ENCODE measurements at regions not wholly inside any gene's neighbourhood (a gene's known extent, or its start where the extent isn't known, plus 50 kb on each side); places are given as distances from the start of the nearest gene placed in this dataset.

DNA sequence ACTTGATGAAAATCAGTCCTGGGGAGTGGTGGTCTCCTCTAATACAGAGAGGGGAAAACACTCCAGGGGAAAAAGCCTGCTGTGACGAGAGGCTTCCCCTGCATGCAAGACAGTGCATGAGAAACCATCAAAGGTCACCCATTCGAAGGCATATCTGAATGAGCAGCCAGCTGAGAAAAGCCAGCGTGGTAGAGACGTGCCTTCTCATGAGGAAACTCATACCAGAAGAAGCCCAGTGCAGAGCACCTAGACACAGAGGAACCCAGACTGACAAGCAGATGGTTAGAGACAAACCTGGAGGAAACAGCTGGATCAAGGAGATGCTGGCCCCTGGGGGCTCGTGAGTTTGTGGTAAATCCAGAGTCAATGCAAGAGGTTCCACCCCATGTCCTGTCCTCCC is 534.8 kb downstream of the BRD1 start:
- TF ChIP-seq POLR2AphosphoS5 (IDR thresholded peaks at IDR 0.05) (no peak), POLR2A (IDR thresholded peaks at IDR 0.05) (no peak)
- TF ChIP-seq, protein P1, sequence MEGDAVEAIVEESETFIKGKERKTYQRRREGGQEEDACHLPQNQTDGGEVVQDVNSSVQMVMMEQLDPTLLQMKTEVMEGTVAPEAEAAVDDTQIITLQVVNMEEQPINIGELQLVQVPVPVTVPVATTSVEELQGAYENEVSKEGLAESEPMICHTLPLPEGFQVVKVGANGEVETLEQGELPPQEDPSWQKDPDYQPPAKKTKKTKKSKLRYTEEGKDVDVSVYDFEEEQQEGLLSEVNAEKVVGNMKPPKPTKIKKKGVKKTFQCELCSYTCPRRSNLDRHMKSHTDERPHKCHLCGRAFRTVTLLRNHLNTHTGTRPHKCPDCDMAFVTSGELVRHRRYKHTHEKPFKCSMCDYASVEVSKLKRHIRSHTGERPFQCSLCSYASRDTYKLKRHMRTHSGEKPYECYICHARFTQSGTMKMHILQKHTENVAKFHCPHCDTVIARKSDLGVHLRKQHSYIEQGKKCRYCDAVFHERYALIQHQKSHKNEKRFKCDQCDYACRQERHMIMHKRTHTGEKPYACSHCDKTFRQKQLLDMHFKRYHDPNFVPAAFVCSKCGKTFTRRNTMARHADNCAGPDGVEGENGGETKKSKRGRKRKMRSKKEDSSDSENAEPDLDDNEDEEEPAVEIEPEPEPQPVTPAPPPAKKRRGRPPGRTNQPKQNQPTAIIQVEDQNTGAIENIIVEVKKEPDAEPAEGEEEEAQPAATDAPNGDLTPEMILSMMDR (IDR thresholded peaks at IDR 0.05 in 8 of 11, conservative IDR thresholded peaks at IDR 0.05 in 3 of 11) = no peak

All from spleen (tissue), 7 donors.